SH-SY5Y (cell line): ENCODE measurements at regions not wholly inside any gene's neighbourhood (a gene's known extent, or its start where the extent isn't known, plus 50 kb on each side); places are given as distances from the start of the nearest gene placed in this dataset.

ENCODE experiments used
- GATA2 ChIP-seq: IDR thresholded peaks from 2 replicates; pipeline ENCODE4 v1.6.1; 2011; ENCODE audit warnings: mild to moderate bottlenecking, low read depth, low read length
- GATA3 ChIP-seq: IDR thresholded peaks from 2 replicates; pipeline ENCODE4 v1.6.1; 2011; ENCODE audit warnings: low read depth, mild to moderate bottlenecking, low read length, moderate library complexity

DNA sequence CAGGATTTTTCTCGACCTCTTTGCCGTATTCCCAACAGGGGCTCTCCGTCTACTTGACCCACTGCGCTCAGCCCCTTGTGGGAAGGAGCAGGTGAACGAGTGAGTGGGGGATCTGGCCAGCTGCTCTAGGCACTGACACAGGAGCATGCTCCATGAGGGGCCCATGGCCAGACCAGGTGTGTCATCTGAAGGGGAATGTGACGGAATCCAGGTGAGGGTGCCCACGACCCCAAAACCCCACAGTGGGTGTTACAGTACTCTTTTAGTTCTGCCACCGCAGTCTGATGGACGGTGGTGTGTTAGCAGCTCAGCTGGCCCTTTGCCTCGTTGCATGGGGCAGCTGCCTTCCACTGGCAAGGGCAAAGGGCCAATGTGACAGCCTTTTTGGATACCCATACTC lies 601.4 kb upstream of the NCAM2 start:
- TF ChIP-seq GATA2 (no peak), GATA3 (no peak)
